Suprapubic skin (tissue), 4 donors: ENCODE measurements at regions not wholly inside any gene's neighbourhood (a gene's known extent, or its start where the extent isn't known, plus 50 kb on each side); places are given as distances from the start of the nearest gene placed in this dataset.

Source experiments
- POLR2A ChIP-seq, 2 donors: fragments of 450-650 bp; IDR thresholded peaks; one replicate each; pipeline ENCODE4 v1.6.1; 2017; ENCODE audit warnings: antibody characterized with exemption in 2 of 2, mild to moderate bottlenecking in 2 of 2, moderate library complexity in 2 of 2
- POLR2AphosphoS5 ChIP-seq, 3 donors: sonication (generic); formaldehyde crosslinking; IDR thresholded peaks; one replicate each; pipeline ENCODE4 v1.6.1; 2017; ENCODE audit warnings: antibody characterized with exemption in 3 of 3
- TF ChIP-seq, protein P1 (sequence below), 2 donors: fragments of 200-600 bp in 1 of 2; fragments of 450-650 bp in 1 of 2; sonication (generic) in 1 of 2; IDR thresholded peaks; one replicate each; pipeline ENCODE4 v1.5.1; 2016 to 2019; ENCODE audit warnings: antibody characterized with exemption in 2 of 2, mild to moderate bottlenecking in 1 of 2, moderate library complexity in 1 of 2

DNA sequence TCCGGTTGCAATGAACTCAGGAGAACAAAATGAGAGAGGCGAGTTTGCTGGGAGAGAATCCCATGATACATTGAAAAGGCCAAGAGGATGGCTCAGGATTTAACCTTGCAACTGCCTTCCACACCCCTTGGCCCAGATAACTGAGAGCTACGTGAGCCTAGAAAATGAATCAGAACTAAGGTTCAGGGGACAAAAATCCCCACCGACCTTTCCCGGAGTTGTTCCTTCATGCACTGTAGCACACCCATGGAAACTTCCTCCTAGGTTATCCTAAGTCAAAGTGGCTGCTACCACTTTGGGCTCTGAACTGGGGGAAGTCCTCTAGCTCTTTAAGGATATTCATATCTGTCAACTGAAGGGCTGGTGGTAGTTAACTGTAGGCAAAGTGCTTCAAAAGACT, 58.3 kb upstream of the SLC4A7 start:
- TF ChIP-seq, protein P1, sequence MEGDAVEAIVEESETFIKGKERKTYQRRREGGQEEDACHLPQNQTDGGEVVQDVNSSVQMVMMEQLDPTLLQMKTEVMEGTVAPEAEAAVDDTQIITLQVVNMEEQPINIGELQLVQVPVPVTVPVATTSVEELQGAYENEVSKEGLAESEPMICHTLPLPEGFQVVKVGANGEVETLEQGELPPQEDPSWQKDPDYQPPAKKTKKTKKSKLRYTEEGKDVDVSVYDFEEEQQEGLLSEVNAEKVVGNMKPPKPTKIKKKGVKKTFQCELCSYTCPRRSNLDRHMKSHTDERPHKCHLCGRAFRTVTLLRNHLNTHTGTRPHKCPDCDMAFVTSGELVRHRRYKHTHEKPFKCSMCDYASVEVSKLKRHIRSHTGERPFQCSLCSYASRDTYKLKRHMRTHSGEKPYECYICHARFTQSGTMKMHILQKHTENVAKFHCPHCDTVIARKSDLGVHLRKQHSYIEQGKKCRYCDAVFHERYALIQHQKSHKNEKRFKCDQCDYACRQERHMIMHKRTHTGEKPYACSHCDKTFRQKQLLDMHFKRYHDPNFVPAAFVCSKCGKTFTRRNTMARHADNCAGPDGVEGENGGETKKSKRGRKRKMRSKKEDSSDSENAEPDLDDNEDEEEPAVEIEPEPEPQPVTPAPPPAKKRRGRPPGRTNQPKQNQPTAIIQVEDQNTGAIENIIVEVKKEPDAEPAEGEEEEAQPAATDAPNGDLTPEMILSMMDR (IDR thresholded peaks at IDR 0.05): no peak
- TF ChIP-seq POLR2AphosphoS5 (IDR thresholded peaks at IDR 0.05) (no peak), POLR2A (IDR thresholded peaks at IDR 0.05) (no peak)
